MG63 (cell line): ENCODE measurements at regions not wholly inside any gene's neighbourhood (a gene's known extent, or its start where the extent isn't known, plus 50 kb on each side); places are given as distances from the start of the nearest gene placed in this dataset.

Experiments
- DNase-seq: peaks from one replicate; pipeline ENCODE4 v3.0.0-alpha.2; 2020
- H3K27me3 ChIP-seq: fragments of 250-450 bp; sonication (Bioruptor Pico); 2 replicates; pipeline ENCODE4 v1.5.1; 2020; ENCODE audit warnings: mild to moderate bottlenecking, moderate library complexity
- H3K36me3 ChIP-seq: fragments of 250-450 bp; sonication (Bioruptor Pico); 2 replicates; pipeline ENCODE4 v1.5.1; 2020; ENCODE audit warnings: mild to moderate bottlenecking, moderate library complexity
- H3K4me3 ChIP-seq: fragments of 250-450 bp; sonication (Bioruptor Pico); 2 replicates; pipeline ENCODE4 v1.5.1; 2020; ENCODE audit warnings: mild to moderate bottlenecking, moderate library complexity
- H3K9me3 ChIP-seq: fragments of 250-450 bp; sonication (Bioruptor Pico); 2 replicates; pipeline ENCODE4 v1.5.1; 2020; ENCODE audit warnings: mild to moderate bottlenecking, moderate library complexity

DNA sequence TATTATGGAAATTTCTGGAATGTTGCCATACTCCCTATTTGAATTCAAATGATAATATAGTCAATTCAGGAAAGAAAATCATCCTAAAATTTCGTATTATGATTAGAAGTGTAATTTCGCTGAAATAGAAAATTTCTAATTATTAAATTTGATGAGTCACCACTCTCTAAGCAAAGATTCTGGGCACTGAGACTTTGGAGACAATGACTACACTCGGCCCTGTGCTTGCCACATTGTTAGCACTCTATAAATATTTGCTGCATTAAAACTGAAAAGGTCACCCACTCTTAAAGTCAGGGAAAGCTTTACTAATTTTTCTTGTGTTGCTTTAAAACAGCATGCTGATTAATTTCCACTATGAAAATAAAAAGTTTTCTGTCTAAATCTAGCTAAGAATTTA, 240.3 kb downstream of the TLE4 start:
- no peaks in the 10 kb centered on the region for H3K36me3 ChIP-seq
- peak; percentile 14 for DNase-seq
- no peaks in the 10 kb centered on the region for H3K9me3 ChIP-seq
- no peaks in the 10 kb centered on the region for H3K27me3 ChIP-seq
- no peak overlapping the region for H3K4me3 ChIP-seq

- no peaks in the 10 kb centered on the region for H3K27me3 ChIP-seq
- H3K4me3 ChIP-seq, result peak overlapping the region; percentile 11; the same call in 1 of the 2 replicates
- H3K9me3 ChIP-seq, result no peaks in the 10 kb centered on the region
- no peak for DNase-seq
- no peaks in the 10 kb centered on the region for H3K36me3 ChIP-seq
Measured at GRCh38 chr9:79809931-79810330, 238.2 kb downstream of the TLE4 start.

- no peaks in the 10 kb centered on the region for H3K27me3 ChIP-seq
- no peak overlapping the region for H3K4me3 ChIP-seq
- DNase-seq, result no peak
- no peaks in the 10 kb centered on the region for H3K36me3 ChIP-seq
- no peaks in the 10 kb centered on the region for H3K9me3 ChIP-seq
Measured at GRCh38 chr9:79809316-79809876, 237.6 kb downstream of the TLE4 start.

GRCh38 chr9:79807971-79808370, 236.2 kb downstream of the TLE4 start:
- Histone ChIP-seq H3K36me3 (no peaks in the 10 kb centered on the region), H3K4me3 (no peak overlapping the region), H3K9me3 (no peaks in the 10 kb centered on the region), H3K27me3 (no peaks in the 10 kb centered on the region)
- no peak for DNase-seq

GRCh38 chr9:79806086-79806485, 234.3 kb downstream of the TLE4 start:
- Histone ChIP-seq H3K4me3 (no peak overlapping the region), H3K36me3 (no peaks in the 10 kb centered on the region), H3K27me3 (no peaks in the 10 kb centered on the region), H3K9me3 (no peaks in the 10 kb centered on the region)
- no peak for DNase-seq

- no peak overlapping the region for H3K4me3 ChIP-seq
- H3K36me3 ChIP-seq, result no peaks in the 10 kb centered on the region
- DNase-seq, result no peak
- H3K27me3 ChIP-seq, result no peaks in the 10 kb centered on the region
- no peaks in the 10 kb centered on the region for H3K9me3 ChIP-seq
Measured at GRCh38 chr9:79801459-79801858, 229.7 kb downstream of the TLE4 start.

DNA sequence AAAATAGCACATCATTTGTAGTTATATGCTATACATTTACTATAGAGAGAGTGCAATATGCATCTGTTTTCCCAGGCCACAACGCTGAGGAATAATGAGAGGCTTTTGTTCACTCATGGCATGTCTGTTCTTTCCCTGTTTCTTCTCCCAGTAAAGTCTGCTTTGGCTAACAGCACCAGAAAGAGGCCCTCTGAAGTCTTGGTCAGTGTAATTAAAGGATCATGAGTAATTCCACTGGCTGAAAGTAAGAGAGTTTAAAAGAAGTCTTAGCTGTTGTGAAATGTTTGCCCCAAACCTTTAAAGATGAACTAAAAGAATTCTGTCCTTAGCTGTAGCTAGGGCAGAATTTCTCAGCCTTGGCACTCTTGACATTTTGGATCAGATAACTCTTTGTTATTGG, 228.8 kb downstream of the TLE4 start:
- Histone ChIP-seq H3K9me3 (no peaks in the 10 kb centered on the region), H3K27me3 (no peaks in the 10 kb centered on the region), H3K4me3 (no peak overlapping the region), H3K36me3 (no peaks in the 10 kb centered on the region)
- no peak for DNase-seq

- Histone ChIP-seq H3K9me3 (no peaks in the 10 kb centered on the region), H3K36me3 (no peaks in the 10 kb centered on the region), H3K4me3 (no peak overlapping the region), H3K27me3 (no peaks in the 10 kb centered on the region)
- peak; percentile 54 for DNase-seq
Measured at GRCh38 chr9:79799691-79800335, 228.0 kb downstream of the TLE4 start.

DNA sequence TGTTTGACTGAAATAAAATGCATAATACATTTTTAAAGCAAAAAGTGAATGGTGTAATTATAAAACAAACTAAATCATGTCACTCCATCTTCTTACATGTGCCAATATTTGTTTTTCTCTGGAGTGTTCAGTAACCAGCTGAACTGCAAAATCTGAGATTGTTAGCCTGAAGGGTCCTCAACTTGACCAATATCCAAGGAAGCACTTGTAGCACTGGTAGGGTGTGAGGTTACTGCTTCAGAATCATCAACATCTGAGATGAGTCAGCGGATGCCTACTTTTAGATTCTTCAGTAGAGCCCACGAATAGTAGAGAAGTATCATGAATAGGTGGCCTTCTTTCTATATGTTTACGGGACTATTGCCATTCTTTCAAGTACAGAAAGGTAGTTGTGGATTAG, 226.7 kb downstream of the TLE4 start:
- no peaks in the 10 kb centered on the region for H3K27me3 ChIP-seq
- H3K4me3 ChIP-seq, result no peak overlapping the region
- no peaks in the 10 kb centered on the region for H3K9me3 ChIP-seq
- no peaks in the 10 kb centered on the region for H3K36me3 ChIP-seq
- no peak for DNase-seq

- DNase-seq, result no peak
- no peaks in the 10 kb centered on the region for H3K27me3 ChIP-seq
- no peaks in the 10 kb centered on the region for H3K9me3 ChIP-seq
- no peak overlapping the region for H3K4me3 ChIP-seq
- H3K36me3 ChIP-seq, result no peaks in the 10 kb centered on the region
Measured at GRCh38 chr9:79796411-79796810, 224.6 kb downstream of the TLE4 start.

DNA sequence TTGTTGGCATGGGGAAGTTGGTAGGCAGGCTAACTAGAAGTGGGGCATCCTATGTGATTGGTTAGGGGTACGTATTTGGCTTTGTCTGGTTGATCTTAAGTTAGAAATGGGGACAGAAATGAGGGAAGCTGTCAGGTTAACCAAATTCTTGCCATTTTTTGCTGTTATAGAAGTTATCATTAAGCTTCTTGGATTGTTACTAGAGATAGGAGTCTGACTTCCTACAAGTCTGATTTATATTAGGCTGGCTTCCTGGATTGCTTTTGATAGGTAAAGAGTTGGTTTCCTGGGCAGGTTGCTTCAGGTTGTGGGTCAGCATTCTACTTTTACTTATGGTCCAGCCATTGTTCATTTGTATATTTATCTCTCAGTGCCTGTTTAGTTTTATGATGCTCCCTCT, 216.9 kb downstream of the TLE4 start:
- Histone ChIP-seq H3K9me3 (no peaks in the 10 kb centered on the region), H3K27me3 (no peaks in the 10 kb centered on the region), H3K4me3 (no peak overlapping the region), H3K36me3 (no peaks in the 10 kb centered on the region)
- no peak for DNase-seq

GRCh38 chr9:79781263-79781662, 209.5 kb downstream of the TLE4 start:
- DNase-seq, result no peak
- H3K36me3 ChIP-seq, result no peaks in the 10 kb centered on the region

DNA sequence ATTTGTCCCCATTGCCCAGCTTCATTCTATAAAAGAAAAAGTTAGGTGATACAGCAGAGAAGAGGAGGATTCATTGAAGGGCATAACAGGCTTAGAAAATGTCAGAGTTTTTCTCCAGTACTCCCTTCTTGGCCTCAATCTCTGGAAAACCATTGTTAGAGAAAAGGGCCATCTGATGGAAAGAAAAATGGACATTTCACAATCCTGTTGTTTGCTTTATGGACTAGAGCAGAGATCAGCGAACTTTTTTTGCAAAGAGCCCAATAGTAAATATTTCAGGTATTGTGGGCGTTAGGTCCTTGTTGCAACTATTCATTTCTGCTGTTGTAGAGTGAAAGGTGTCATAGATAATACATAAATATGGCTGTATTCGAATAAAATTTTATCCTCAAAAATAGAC, 208.8 kb downstream of the TLE4 start:
- H3K36me3 ChIP-seq, result no peaks in the 10 kb centered on the region
- no peaks in the 10 kb centered on the region for H3K9me3 ChIP-seq
- H3K27me3 ChIP-seq, result no peaks in the 10 kb centered on the region
- no peak overlapping the region for H3K4me3 ChIP-seq
- DNase-seq, result no peak

More at GRCh38 chr9:79781263-79781662, 209.5 kb downstream of the TLE4 start:
- Histone ChIP-seq H3K27me3 (no peaks in the 10 kb centered on the region), H3K9me3 (no peaks in the 10 kb centered on the region), H3K4me3 (no peak overlapping the region)

GRCh38 chr9:79779901-79780300, 208.1 kb downstream of the TLE4 start:
- DNase-seq, result no peak
- Histone ChIP-seq H3K36me3 (no peaks in the 10 kb centered on the region), H3K4me3 (no peak overlapping the region), H3K27me3 (no peaks in the 10 kb centered on the region), H3K9me3 (no peaks in the 10 kb centered on the region)

- H3K4me3 ChIP-seq, result no peak overlapping the region
- no peaks in the 10 kb centered on the region for H3K9me3 ChIP-seq
- no peaks in the 10 kb centered on the region for H3K27me3 ChIP-seq
- no peaks in the 10 kb centered on the region for H3K36me3 ChIP-seq
- DNase-seq, result no peak
Measured at GRCh38 chr9:79778581-79778980, 206.8 kb downstream of the TLE4 start.

DNA sequence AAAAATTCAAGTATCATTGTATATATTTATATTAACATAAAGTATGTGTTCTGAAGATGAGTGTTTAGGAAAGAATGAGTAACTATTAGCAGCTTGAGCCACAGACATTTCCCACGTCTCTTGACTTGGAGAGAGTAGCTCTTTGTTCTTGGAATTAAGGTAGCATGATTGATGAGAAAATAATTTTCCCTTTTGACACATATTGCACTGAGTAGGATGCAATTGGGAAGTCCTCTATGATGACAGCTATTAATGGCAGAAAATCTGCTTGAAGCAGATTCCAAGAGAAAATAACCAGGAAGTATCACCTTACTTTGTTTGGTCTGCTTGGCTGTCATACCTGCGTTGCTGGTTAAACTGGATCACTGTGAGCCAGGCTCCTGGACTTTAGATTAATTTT, 204.8 kb downstream of the TLE4 start:
- Histone ChIP-seq H3K27me3 (no peaks in the 10 kb centered on the region), H3K36me3 (no peaks in the 10 kb centered on the region), H3K4me3 (no peak overlapping the region), H3K9me3 (no peaks in the 10 kb centered on the region)
- DNase-seq, result no peak
